ENCODE measurements at regions not wholly inside any gene's neighbourhood (a gene's known extent, or its start where the extent isn't known, plus 50 kb on each side); places are given as distances from the start of the nearest gene placed in this dataset.

GRCh38 chr2:239550357-239550756 lies 149.5 kb upstream of the HDAC4 start:
- TF ChIP-seq L3MBTL2 (IDR thresholded peaks at IDR 0.05) (no peak), SAP30 (IDR thresholded peaks at IDR 0.05; ENCODE audit: borderline replicate concordance, insufficient read depth, low read depth, low read length, poor library complexity, severe bottlenecking) (no peak), EZH2 (IDR thresholded peaks at IDR 0.05; ENCODE audit: borderline replicate concordance, low read depth, low read length) (no peak), GABPA (tag; conservative IDR thresholded peaks at IDR 0.05; ENCODE audit: low read depth) (no peak), KAT7 (CRISPR knock-in tag; IDR thresholded peaks at IDR 0.05; ENCODE audit: borderline replicate concordance) (no peak), NR2C1 (IDR thresholded peaks at IDR 0.05) (no peak), NR2C1 (tag; IDR thresholded peaks at IDR 0.05) (no peak), RBM15 (IDR thresholded peaks at IDR 0.05; ENCODE audit: insufficient read depth, low read length) (no peak), EP300 (IDR thresholded peaks at IDR 0.05; ENCODE audit: low read length) (no peak), CHD4 (IDR thresholded peaks at IDR 0.05; ENCODE audit: insufficient read depth, insufficient replicate concordance, low read depth, low read length, poor library complexity, severe bottlenecking) (no peak)
- TF ChIP-seq, protein P1, sequence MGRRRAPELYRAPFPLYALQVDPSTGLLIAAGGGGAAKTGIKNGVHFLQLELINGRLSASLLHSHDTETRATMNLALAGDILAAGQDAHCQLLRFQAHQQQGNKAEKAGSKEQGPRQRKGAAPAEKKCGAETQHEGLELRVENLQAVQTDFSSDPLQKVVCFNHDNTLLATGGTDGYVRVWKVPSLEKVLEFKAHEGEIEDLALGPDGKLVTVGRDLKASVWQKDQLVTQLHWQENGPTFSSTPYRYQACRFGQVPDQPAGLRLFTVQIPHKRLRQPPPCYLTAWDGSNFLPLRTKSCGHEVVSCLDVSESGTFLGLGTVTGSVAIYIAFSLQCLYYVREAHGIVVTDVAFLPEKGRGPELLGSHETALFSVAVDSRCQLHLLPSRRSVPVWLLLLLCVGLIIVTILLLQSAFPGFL (CRISPR knock-in tag; IDR thresholded peaks at IDR 0.05) = no peak
